Skin of body (tissue), 1 donor: ENCODE measurements at regions not wholly inside any gene's neighbourhood (a gene's known extent, or its start where the extent isn't known, plus 50 kb on each side); places are given as distances from the start of the nearest gene placed in this dataset.

Source experiments
- DNase-seq: peaks from one replicate; lab custom pipeline; 2025; lab: John Stamatoyannopoulos, UW

GRCh38 chr6:20313051-20313450 is 88.6 kb upstream of the E2F3 start:
- no peak for DNase-seq

- DNase-seq, result no peak
Observed at GRCh38 chr6:20313960-20314530, 87.6 kb upstream of the E2F3 start.

- DNase-seq, result no peak
Observed at GRCh38 chr6:20314866-20315845, 86.5 kb upstream of the E2F3 start.

DNA sequence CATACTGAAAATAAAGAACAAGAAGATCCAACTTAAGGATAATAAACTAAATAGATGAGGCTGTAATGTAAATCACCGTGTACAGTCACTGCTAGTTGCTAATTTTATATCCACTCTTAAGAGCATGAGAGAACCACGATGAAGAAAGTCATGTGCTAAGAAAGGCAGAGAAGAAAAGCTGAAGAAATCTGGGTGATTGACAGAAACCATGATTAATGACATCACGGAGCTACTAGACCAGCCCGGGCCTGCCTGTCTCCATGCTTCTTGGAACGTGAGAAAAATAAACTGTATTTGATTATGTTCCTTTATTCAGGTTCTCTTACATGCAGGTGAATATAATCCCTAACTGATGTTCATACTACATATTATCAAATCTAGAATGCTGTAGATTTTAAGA is 84.2 kb upstream of the E2F3 start:
- no peak for DNase-seq

GRCh38 chr6:20318851-20319387 is 82.8 kb upstream of the E2F3 start:
- DNase-seq, result no peak

- no peak for DNase-seq
Observed at GRCh38 chr6:20319520-20320357, 81.9 kb upstream of the E2F3 start.

- no peak for DNase-seq
Observed at GRCh38 chr6:20325641-20326421, 75.8 kb upstream of the E2F3 start.

DNA sequence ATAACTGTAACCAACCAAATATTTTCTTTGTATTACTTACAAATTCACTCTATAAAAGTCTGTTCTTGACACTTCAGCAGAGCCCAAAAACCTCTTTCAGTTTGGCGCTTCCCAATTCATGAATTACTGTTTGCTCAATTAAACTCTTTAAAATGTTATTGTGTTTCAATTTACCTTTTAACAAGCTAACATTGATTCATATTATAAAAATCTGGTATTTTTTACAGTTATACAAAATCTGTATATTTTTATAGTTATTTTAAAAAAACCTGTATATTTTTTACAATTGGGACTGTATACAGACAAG is 75.3 kb upstream of the E2F3 start:
- no peak for DNase-seq

DNA sequence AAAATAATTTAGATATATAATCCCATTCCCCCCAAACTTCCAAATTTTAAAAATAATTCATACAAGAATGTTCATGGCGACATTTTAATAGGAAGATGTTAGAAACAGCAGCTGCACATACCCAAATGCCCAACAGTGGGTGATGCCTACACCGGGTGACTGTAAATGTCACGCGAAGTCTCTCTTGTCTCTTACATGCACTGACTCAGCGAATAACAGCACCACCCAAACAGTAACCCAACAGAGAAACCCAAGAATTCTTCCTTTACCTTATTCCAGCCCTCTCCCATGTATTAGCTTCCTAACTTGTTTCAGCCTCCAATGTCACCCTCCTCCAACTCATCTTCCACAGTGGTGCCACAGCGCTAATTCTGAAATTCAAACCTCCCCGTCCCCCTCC is 74.5 kb upstream of the E2F3 start:
- DNase-seq, result no peak

DNA sequence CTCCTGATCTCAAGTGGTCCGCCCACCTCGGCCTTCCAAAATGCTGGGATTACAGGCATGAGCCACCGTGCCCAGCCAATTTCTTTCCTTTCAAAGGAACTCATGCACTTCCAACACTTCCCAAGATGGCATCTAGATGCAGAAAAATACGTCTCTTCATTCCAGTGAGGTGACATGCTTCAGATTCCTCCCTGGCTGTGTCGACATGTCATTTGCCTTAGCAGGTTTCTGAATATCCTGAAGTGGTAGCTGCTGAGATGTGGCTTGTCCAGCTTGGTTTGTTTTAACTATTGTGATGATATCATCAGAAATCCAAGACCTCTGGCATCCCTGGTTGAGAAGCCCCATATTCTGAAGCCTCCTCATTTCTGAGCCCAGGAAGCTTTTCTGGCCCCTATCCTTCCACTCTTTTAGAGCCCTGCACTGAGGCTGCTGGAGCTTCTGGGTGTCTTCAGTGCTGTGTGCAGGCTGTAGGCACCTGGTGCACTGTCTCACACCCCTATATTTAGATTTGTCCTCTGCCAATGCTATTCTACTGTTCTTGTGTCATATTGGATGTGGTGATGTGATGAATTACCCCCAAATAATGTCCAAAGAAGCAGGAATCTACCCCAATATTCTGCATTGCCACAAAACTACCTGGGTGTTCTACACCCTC is 73.3 kb upstream of the E2F3 start:
- DNase-seq, result no peak

DNA sequence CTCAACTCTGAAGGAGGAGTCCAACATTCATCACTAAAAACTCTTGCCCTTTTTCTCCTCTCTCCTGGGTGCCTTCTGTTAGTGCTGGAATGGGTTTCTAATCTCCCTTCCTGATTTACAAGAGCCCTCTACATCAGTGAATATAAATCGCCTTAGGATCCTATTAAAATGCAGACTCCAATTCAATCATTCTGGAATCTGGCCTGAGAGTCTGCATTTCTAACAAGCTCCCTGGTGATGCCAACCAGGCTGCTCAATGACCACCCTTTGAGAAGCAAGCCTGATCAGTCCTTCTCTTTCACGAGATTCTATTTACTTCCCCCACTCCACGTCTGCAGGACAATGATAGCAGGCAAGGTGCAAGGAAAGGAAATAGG is 72.8 kb upstream of the E2F3 start:
- DNase-seq, result no peak

GRCh38 chr6:20331042-20331441 is 70.6 kb upstream of the E2F3 start:
- no peak for DNase-seq

- DNase-seq, result no peak
Observed at GRCh38 chr6:20331625-20332024, 70.1 kb upstream of the E2F3 start.

- DNase-seq, result no peak
Observed at GRCh38 chr6:20332441-20333006, 69.2 kb upstream of the E2F3 start.

DNA sequence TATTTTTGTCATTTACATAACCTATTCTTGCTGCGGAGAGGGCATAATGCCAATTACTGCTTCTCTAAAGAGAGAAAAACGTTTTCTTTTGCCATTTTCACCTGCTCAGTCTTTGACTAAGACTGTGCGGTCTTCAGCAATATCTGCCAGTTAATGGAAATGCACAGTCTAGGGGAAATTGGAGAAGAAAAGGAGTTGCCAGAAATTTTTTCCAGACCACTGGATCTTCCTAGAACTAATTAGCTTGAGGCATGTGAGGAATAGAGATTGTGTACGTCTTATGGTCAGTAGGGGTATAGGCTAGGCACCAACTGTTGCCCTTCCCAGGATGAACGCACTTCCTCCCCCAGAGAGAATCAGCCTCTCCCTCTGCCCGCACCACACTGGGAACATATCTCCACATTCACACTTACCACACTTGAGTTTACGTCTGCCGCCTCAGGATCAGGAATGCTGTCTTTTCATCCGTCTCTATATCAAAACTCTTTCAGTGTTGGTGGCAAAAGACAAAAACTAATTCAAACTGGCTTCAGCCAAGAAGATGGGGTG is 67.9 kb upstream of the E2F3 start:
- no peak for DNase-seq

DNA sequence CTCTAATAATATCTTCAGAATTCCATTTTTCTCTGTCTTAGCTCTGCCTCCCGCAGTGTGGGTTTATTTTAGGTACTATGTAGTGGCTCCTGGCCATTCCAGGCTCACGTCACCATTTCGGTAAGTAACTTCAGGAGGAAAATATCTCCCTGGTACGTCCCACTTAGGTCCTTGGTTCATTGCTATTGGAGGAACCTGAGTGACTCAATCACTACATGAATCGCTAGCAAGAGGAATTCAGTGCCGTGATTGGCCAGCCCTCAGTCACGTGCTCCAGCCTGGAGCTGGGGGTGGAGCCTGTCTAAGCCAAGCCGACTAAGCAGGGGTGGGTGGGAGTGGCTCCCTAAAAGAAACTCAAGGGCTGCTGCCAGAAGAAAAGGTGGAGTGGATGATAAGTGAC is 67.3 kb upstream of the E2F3 start:
- no peak for DNase-seq

GRCh38 chr6:20334962-20335361 is 66.7 kb upstream of the E2F3 start:
- DNase-seq, result no peak

DNA sequence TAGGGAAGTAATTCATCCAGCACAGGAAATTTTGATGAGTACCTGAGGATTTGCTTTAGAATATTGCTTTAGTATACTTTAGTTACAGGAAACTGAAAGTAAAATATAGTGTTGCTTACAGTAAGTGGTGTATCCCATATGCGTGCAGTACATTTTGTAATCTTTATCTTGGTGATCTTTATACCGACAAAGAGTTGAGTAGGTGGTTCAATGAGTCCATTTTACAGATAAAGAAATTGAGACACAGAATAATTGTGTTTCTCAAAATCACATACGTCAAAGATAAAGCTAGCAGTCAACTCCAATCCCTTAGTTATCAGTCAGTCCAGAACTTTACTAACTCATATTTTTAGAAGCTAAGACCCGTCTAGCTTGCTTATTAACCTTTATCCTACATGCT is 65.8 kb upstream of the E2F3 start:
- no peak for DNase-seq

DNA sequence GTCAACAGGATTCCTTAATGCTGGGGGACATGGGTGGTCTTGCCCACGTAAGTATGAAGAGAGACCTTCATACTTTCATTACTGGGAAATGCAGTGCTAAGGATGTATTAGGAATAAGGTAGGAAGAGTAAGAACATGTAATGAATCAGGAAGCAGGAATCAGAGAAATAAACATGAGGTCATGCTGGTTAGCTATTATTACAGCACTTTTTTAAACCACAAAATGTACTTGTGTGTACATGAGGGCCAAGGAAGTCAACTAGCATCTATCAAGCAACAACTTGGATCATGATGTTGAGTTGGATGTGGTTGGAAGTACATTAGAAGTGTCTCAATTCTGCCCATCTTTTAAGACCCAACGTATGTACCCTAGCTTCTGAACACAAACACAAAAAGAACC is 63.5 kb upstream of the E2F3 start:
- DNase-seq, result no peak
